Keratinocyte (primary cell): ENCODE measurements at regions not wholly inside any gene's neighbourhood (a gene's known extent, or its start where the extent isn't known, plus 50 kb on each side); places are given as distances from the start of the nearest gene placed in this dataset.

Experiments used
- CTCF ChIP-seq, 3 experiments: IDR thresholded peaks in 1 of 3; conservative IDR thresholded peaks in 1 of 3; optimal IDR thresholded peaks in 1 of 3; 2 replicates in 2 of 3; 3 replicates in 1 of 3; pipeline versions ENCODE3 to v1.5.1; 2011; ENCODE audit warnings: low read length in 3 of 3, mild to moderate bottlenecking in 3 of 3, moderate library complexity in 2 of 3, control low read depth in 1 of 3, inconsistent platforms in 1 of 3; ENCODE audit not compliant: insufficient read depth in 2 of 3; ENCODE audit errors: extremely low read depth in 1 of 3
- EZH2 ChIP-seq: IDR thresholded peaks from one replicate; pipeline ENCODE4 v1.6.1; 2012; ENCODE audit warnings: inconsistent platforms, mild to moderate bottlenecking, low read length, moderate library complexity

GRCh38 chr14:26074892-26075291 lies 522.9 kb downstream of the NOVA1 start:
- TF ChIP-seq EZH2 (no peak), CTCF (optimal IDR thresholded peaks at IDR 0.05 in 1 of 3, IDR thresholded peaks at IDR 0.05 in 1 of 3, conservative IDR thresholded peaks at IDR 0.05 in 1 of 3; ENCODE audit: extremely low read depth in 1 of 3, insufficient read depth in 2 of 3, low read length in 3 of 3) (no peak)
